Mammary epithelial cell (primary cell): ENCODE measurements at regions not wholly inside any gene's neighbourhood (a gene's known extent, or its start where the extent isn't known, plus 50 kb on each side); places are given as distances from the start of the nearest gene placed in this dataset.
"Not testable (repeated sequence)": the region's sequence is repeated elsewhere in the genome, so short reads cannot be mapped to it uniquely, and the experiment has no call there.

Experiments used
- EZH2 ChIP-seq: IDR thresholded peaks from 2 replicates; pipeline ENCODE4 v1.6.1; 2012; ENCODE audit warnings: low read length, inconsistent platforms, borderline replicate concordance
- TF ChIP-seq, protein P1 (sequence below), 2 donors: IDR thresholded peaks in 1 of 2; conservative IDR thresholded peaks in 1 of 2; 2 replicates each; pipeline ENCODE4 v1.5.1; 2011 to 2012; ENCODE audit warnings: inconsistent platforms in 2 of 2, low read length in 2 of 2, mild to moderate bottlenecking in 2 of 2, control low read depth in 1 of 2, low read depth in 1 of 2; ENCODE audit not compliant: insufficient read depth in 1 of 2; ENCODE audit errors: extremely low read depth in 1 of 2

DNA sequence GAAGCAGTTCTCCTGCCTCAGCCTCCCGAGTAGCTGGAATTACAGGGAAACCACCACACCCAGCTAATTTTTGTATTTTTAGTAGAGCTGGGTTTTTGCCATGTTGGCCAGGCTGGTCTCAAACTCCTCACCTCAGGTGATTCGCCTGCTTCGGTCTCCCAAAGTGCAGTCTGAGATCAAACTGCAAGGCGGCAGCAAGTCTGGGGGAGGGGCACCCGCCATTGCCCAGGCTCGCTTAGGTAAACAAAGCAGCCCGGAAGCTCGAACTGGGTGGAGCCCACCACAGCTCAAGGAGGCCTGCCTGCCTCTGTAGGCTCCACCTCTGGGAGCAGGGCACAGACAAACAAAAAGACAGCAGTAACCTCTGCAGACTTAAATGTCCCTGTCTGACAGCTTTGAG lies 725.2 kb upstream of the ANKRD30A start:
- TF ChIP-seq, protein P1, sequence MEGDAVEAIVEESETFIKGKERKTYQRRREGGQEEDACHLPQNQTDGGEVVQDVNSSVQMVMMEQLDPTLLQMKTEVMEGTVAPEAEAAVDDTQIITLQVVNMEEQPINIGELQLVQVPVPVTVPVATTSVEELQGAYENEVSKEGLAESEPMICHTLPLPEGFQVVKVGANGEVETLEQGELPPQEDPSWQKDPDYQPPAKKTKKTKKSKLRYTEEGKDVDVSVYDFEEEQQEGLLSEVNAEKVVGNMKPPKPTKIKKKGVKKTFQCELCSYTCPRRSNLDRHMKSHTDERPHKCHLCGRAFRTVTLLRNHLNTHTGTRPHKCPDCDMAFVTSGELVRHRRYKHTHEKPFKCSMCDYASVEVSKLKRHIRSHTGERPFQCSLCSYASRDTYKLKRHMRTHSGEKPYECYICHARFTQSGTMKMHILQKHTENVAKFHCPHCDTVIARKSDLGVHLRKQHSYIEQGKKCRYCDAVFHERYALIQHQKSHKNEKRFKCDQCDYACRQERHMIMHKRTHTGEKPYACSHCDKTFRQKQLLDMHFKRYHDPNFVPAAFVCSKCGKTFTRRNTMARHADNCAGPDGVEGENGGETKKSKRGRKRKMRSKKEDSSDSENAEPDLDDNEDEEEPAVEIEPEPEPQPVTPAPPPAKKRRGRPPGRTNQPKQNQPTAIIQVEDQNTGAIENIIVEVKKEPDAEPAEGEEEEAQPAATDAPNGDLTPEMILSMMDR (conservative IDR thresholded peaks at IDR 0.05 in 1 of 2, IDR thresholded peaks at IDR 0.05 in 1 of 2; ENCODE audit: extremely low read depth in 1 of 2, insufficient read depth in 1 of 2, low read depth in 1 of 2, low read length in 2 of 2) = not testable (repeated sequence)
- TF ChIP-seq EZH2 = not testable (repeated sequence)
